ENCODE measurements at regions not wholly inside any gene's neighbourhood (a gene's known extent, or its start where the extent isn't known, plus 50 kb on each side); places are given as distances from the start of the nearest gene placed in this dataset.

- TF ChIP-seq CTCF (conservative IDR thresholded peaks at IDR 0.05; ENCODE audit: low read depth, low read length) (no peak), EZH2 (IDR thresholded peaks at IDR 0.05; ENCODE audit: low read length, unreplicated experiment) (no peak)
Observed at GRCh38 chr2:120926463-120927264, 191.0 kb downstream of the GLI2 start.

Data from PC-3 (cell line).